ENCODE measurements at regions not wholly inside any gene's neighbourhood (a gene's known extent, or its start where the extent isn't known, plus 50 kb on each side); places are given as distances from the start of the nearest gene placed in this dataset.
"Not testable (repeated sequence)": the region's sequence is repeated elsewhere in the genome, so short reads cannot be mapped to it uniquely, and the experiment has no call there.

- DNase-seq = not testable (repeated sequence)
Observed at GRCh38 chr22:23460517-23461031, 119.5 kb downstream of the IGLL1 start.

DNA sequence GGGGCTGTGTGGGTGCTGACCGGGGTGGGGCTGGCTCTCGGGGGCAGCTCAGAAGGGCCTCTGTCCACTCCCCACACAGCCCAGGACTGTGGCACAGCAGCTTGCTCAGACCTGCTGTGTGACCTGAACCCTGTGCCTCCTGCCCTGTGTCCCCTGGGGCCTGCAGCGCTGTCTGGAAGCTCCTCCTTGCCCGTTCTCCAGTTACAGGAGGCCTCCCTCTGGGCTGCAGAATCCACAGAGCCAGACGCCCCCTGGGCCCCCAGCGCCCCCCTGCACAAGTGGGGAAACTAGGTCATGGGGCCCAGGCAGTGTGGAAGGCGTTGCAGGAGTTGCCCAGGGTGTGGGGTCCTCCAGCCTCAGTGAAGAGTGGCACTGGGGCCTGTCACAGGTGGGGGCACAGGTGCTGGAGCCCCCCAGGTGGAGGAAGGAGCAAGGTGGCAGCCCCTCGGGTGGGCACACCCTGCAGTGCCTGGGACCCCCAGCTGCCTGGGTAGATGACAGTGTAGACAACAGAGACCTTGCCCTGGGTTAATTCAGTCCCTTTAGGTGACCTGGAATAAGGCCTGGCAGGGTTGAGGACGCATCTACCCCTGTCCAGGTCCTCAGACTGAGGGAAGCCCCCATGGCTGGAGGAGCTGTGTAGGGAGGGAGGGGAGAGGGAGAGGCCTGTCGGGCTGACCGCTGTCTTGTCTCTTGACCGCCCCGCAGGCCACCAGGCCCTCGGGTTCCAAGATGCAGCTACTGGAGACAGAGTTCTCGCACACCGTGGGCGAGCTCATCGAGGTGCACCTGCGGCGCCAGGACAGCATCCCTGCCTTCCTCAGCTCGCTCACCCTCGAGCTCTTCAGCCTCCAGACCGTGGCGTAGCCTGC lies 120.2 kb downstream of the IGLL1 start:
- not testable (repeated sequence) for DNase-seq

- no peak for DNase-seq
Observed at GRCh38 chr22:23458663-23459541, 121.2 kb downstream of the IGLL1 start.

DNA sequence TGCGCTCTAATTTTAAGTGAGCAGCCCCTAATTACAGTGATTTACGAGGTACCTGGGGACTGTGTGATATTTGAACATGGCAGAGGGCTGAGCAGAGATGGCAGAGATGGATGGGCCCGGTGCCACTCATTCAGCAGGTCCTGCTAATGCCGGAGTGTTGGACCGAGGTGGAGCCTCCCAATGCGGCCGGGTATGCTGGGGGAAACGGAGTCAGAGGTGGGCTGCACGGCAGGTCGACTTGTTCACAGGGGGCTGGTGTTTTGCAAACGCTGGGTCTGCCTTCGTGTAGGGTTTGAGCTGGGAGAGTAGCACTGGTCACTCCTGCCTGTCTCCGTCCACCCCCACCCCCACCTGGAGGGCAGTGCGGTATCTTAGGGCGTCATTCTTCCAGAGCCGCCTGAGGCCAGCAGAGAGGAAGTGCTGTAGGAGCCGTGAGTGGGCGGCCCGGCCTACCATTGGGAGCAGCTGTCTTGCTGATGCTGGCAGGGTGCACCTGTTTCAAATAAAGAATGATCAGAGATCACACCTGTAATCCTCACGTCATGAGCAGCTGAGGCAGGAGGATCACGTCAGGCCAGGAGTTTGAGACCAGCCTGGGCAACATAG lies 122.6 kb downstream of the IGLL1 start:
- no peak for DNase-seq

DNA sequence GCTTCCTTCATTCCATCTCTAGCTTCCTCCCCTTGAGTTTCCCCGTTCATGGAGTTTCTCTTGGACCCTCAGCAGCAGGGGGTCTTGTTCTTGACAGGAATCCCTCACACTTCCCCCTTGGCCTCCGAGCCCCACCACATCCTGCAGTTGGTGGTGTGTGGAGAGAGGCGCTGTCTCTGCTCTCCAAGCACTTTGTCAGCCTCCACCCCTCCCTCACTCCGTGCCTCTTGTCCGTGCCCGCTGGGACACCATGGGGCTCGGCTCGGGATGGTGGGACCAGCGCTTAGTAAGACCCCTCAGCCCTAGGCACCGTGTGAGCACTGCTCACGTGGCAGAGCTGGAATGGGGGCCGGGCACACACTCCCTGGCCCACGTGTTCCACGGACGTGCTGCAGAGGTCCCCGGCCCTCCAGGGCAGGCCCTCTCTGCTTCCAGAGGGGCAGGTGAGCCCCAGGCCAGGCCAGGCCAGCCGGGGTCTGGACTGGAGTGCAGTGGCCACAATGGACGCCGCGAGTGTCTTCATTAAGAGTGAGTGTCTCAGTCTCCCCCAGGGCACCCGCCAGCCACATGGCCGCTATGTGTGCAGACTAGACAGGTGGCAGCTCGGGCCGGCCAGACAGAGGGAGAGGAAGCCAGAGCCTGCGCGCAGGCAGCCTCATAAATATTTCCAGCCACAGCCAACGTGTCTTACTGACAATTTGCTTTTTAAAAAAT lies 123.3 kb downstream of the IGLL1 start:
- DNase-seq = not testable (repeated sequence)

GRCh38 chr22:23454345-23454744 lies 125.7 kb downstream of the IGLL1 start:
- DNase-seq = not testable (repeated sequence)

DNA sequence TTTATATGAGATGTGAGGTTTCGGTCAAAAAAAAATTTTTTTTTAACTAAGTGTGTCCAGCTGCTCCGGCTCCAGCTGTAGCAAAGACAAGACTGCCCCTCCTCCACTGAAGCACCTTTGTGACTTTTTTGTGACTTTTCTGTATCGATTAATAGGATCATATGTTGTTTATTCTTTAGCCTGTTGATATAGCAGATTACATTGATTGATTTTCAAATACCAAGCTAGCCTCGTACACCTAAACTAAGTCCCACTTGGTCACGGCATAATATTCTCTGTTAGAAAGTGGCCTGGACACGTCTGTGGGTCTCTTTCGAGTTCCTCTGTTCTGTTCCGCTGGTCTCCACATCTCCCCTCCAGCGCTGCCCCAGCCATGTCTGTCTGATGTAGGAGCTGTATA lies 126.8 kb downstream of the IGLL1 start:
- DNase-seq = no peak

GRCh38 chr22:23452231-23453010 lies 127.7 kb downstream of the IGLL1 start:
- DNase-seq = no peak

DNA sequence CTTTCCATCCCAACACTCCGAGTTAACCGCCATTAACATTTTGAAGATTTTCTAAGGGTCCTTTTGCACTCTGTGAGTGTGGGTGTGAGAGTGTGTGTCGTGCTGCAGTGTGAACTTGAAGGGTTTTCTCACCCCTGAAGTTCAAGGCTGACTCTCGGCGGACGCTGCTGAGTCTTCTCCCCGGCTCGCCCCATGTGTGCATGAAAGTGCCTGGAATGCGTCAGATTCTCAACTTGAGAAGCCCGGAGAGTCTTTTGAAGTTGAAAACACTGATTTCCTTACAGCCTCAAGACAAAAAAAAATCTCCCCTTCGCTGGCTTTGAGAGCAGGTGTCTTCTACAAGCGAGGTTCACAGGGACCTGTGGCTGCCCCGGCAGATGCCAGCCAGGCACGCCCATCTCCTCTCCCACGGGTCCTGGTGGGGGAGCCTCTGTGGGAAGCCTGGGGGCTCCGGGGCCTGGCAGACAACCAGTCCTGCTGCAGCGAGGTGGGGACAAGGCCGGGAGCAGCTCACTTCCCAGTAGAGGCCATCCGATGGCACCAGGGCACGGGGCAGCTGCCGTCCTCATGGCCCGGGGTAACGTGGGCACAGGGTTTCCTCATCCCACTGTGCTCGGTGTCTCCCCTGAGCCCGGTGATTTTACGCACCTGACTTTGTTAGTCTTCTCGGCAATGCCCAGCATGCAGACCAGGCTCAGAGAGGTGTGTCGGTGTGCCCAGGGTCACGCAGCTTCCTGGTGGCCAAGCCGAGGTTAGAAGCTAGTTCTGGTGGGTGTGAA lies 128.4 kb downstream of the IGLL1 start:
- not testable (repeated sequence) for DNase-seq

- DNase-seq = not testable (repeated sequence)
Observed at GRCh38 chr22:23450821-23451220, 129.3 kb downstream of the IGLL1 start.

- DNase-seq = no peak
Observed at GRCh38 chr22:23450434-23450795, 129.7 kb downstream of the IGLL1 start.

DNA sequence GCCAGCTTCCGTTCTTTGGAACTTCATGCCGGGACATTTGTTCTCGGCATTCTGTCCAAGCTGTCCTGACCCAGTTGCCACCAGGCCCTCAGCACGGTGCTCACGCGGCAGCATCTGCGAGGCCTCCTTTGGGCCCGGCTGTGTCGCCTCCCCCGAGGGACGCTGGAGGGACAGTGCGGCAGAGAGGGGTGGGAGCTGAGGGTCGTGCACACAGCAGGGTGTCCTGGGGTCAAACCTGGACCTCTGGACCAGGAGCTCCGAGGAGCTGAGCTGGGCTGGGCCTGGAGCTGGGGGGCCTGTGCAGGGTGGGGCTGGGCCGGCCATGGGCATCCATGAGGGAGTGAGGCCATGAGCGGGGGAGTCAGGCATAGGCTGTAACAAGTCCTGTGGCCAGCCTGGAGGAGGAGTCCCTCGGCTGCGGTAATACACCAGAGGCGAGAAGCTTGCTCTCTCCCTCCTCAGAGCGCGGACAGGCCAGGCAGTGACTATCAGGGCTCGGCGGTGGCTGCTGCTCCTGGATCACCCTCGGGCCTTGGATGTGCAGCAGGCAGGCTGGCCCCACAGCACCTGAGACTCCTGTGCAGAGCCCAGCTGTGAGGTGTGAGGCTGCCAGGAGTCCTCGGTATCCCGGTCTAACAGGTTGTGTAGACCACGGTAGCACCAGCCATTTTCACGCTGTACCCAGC lies 130.2 kb downstream of the IGLL1 start:
- not testable (repeated sequence) for DNase-seq

DNA sequence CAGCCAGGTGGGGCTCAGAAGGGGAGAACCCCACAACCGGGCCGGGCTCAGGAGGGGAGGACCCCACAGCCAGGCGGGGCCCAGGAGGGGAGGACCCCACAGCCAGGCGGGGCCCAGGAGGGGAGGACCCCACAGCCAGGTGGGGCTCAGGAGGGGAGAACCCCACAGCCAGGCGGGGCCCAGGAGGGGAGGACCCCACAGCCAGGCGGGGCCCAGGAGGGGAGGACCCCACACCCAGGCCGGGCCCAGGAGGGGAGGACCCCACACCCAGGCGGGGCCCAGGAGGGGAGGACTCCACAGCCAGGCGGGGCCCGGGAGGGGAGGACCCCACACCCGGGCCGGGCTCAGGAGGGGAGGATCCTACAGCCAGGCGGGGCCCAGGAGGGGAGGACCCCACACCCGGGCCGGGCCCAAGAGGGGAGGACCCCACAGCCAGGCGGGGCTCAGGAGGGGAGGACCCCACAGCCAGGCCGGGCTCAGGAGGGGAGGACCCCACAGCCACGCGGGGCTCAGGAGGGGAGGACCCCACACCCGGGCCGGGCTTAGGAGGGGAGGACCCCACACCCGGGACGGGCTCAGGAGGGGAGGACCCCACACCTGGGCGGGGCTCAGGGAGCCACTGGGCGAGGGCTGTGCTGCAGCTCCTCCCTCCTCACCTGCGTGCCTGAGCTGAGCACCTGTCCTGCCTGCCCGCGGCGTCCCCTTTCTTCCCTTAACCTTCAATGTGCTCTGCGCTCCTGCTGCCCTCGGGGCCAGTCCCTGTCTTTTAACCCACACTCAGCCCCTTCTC lies 131.4 kb downstream of the IGLL1 start:
- DNase-seq = not testable (repeated sequence)

DNA sequence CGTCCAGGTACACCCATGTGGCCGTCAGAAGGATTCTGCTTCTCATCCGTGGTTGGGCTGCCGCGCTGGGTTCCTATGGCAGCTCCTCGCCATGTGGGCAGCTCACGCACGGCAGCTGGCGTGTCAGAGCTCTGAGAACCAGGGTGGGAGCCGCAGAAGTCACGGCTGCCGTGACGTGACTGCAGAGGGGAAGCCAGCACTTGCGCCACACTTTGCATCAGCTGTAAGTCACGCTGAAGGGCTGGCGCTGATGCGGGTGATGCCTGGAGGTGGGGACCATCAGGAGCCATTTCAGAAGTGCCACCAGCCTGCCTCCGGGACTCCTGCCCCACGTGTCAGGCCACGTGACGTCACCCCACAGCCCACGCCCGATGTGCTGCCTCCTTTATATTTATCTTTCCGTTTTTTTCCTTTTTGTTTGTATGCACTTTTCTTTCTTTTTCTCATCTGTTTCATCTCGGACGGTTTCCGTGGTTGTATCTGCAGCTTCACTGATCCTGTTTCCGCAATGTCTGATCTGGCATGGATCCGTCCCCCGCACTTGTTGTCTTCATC lies 133.2 kb downstream of the IGLL1 start:
- no peak for DNase-seq

DNA sequence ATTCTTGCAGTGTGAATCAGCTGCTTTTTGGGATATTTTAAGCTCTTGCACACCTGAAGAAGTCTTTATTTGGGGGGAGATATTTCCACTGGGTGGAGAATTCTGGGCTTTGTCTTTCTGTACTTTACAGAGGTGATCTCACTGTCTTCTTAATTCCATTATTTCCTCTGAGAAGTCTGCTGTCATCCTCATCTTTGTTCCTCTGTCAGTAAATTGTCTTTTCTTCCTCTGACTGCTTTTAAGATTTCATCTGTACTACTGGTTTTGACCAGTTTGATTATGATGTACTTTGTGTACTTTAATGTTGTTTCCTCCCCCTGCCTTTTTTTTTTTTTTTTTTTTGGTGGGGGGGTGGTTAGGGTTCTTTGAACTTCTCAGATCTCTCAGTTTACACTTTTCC lies 133.9 kb downstream of the IGLL1 start:
- not testable (repeated sequence) for DNase-seq

DNA sequence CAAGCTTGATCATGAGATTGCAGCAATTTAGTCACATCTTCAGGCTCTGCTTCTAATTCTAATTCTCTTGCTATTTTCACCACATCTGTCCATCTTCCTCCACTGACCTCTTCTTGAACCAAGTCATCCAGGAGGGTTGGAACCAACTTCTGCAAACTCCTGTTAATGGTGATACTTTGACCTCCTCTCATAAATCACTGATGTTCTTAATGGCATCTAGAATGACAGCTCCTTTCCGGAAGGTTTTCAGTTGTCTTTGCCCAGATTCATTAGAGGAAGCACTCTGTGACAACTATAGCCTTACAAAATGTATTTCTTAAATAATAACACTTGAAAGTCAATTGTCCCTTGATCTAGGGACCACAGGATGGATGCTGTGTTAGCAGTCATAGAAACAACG lies 136.2 kb downstream of the IGLL1 start:
- not testable (repeated sequence) for DNase-seq

GRCh38 chr22:23439581-23439980 lies 140.5 kb downstream of the IGLL1 start:
- DNase-seq = not testable (repeated sequence)

GRCh38 chr22:23438216-23438615 lies 141.9 kb downstream of the IGLL1 start:
- no peak for DNase-seq

GRCh38 chr22:23437779-23438178 lies 142.3 kb downstream of the IGLL1 start:
- DNase-seq = no peak

Measured in activated effector memory CD4-positive, alpha-beta T cell treated with Interleukin-2 at 50 U/mL for 16 hours (primary cell).